ENCODE measurements at regions not wholly inside any gene's neighbourhood (a gene's known extent, or its start where the extent isn't known, plus 50 kb on each side); places are given as distances from the start of the nearest gene placed in this dataset.

- Histone ChIP-seq H4K20me1 (no peaks in the 10 kb centered on the region), H3K4me2 (no peak overlapping the region), H3K4me1 (no peaks in the 10 kb centered on the region), H3K27me3 (no peaks in the 10 kb centered on the region), H3K36me3 (no peaks in the 10 kb centered on the region), H3K9ac (no peak overlapping the region), H3K4me3 (no peak overlapping the region), H3K27ac (no peak overlapping the region), H3K9me3 (no peaks in the 10 kb centered on the region)
- TF ChIP-seq Cebpa-rat (IDR thresholded peaks at IDR 0.05) = no peak
These were observed 109.0 kb upstream of the C14orf180 start for GRCh38 chr14:104470588-104470987.

DNA sequence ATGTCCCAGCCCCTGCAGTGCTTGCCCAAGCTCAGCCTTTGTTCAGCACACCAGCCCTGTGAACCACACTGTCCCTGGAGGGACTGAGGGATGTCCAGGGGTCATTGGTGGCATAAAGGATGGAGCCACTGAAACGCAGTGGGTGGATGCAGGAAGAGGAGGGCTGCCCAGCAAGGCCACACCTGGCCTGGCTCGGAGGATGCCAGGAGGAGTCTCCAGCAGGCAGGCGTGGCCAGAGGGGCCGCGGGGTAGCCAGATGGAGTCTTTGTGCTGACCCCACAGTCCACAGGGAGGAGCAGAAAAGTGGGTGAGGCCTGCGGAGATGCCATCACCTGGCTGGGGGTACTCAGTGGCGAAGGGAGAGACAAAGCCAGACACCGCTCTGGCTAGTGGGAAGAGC lies 108.5 kb upstream of the C14orf180 start:
- H3K27me3 ChIP-seq = no peaks in the 10 kb centered on the region
- H4K20me1 ChIP-seq = no peaks in the 10 kb centered on the region
- H3K4me1 ChIP-seq = no peaks in the 10 kb centered on the region
- H3K27ac ChIP-seq = no peak overlapping the region
- H3K4me2 ChIP-seq = no peak overlapping the region
- H3K36me3 ChIP-seq = no peaks in the 10 kb centered on the region
- H3K4me3 ChIP-seq = no peak overlapping the region
- no peak overlapping the region for H3K9ac ChIP-seq
- no peak for TF ChIP-seq Cebpa-rat (IDR thresholded peaks at IDR 0.05)
- no peaks in the 10 kb centered on the region for H3K9me3 ChIP-seq

DNA sequence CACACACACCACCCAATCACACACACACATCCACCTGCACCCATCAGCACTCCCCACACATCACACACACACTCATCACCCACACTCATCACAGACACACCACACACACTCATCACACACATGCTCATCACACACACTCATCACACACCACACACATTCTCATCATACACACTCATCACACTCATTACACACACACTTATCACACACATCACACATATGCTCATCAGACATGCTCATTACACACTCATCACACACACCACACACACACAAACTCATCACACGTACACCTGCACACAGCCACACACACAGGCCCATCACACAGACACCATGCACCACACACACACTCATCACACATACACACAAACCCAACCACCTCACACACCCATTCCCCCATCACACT lies 107.5 kb upstream of the C14orf180 start:
- Histone ChIP-seq H3K9ac (no peak overlapping the region), H3K4me3 (no peak overlapping the region), H3K36me3 (no peaks in the 10 kb centered on the region), H3K27me3 (no peaks in the 10 kb centered on the region), H3K27ac (no peak overlapping the region), H3K4me2 (no peak overlapping the region), H3K4me1 (peaks cover under 1% of the 10 kb centered on the region; the same call in 1 of the 2 replicates), H4K20me1 (no peaks in the 10 kb centered on the region), H3K9me3 (no peaks in the 10 kb centered on the region)
- no peak for TF ChIP-seq Cebpa-rat (IDR thresholded peaks at IDR 0.05)

GRCh38 chr14:104472536-104473243 lies 106.9 kb upstream of the C14orf180 start:
- Histone ChIP-seq H3K27ac (no peak overlapping the region), H4K20me1 (no peaks in the 10 kb centered on the region), H3K27me3 (no peaks in the 10 kb centered on the region), H3K4me3 (no peak overlapping the region), H3K9ac (no peak overlapping the region), H3K9me3 (no peaks in the 10 kb centered on the region), H3K4me2 (no peak overlapping the region), H3K4me1 (peaks cover 7% of the 10 kb centered on the region), H3K36me3 (no peaks in the 10 kb centered on the region)
- no peak for TF ChIP-seq Cebpa-rat (IDR thresholded peaks at IDR 0.05)

- Histone ChIP-seq H3K27ac (no peak overlapping the region), H3K4me1 (peaks cover 12% of the 10 kb centered on the region), H3K4me2 (no peak overlapping the region), H3K9me3 (no peaks in the 10 kb centered on the region), H3K4me3 (no peak overlapping the region), H3K9ac (no peak overlapping the region), H3K27me3 (no peaks in the 10 kb centered on the region), H4K20me1 (no peaks in the 10 kb centered on the region), H3K36me3 (no peaks in the 10 kb centered on the region)
- TF ChIP-seq Cebpa-rat (IDR thresholded peaks at IDR 0.05) = no peak
These were observed 106.4 kb upstream of the C14orf180 start for GRCh38 chr14:104473244-104473565.

DNA sequence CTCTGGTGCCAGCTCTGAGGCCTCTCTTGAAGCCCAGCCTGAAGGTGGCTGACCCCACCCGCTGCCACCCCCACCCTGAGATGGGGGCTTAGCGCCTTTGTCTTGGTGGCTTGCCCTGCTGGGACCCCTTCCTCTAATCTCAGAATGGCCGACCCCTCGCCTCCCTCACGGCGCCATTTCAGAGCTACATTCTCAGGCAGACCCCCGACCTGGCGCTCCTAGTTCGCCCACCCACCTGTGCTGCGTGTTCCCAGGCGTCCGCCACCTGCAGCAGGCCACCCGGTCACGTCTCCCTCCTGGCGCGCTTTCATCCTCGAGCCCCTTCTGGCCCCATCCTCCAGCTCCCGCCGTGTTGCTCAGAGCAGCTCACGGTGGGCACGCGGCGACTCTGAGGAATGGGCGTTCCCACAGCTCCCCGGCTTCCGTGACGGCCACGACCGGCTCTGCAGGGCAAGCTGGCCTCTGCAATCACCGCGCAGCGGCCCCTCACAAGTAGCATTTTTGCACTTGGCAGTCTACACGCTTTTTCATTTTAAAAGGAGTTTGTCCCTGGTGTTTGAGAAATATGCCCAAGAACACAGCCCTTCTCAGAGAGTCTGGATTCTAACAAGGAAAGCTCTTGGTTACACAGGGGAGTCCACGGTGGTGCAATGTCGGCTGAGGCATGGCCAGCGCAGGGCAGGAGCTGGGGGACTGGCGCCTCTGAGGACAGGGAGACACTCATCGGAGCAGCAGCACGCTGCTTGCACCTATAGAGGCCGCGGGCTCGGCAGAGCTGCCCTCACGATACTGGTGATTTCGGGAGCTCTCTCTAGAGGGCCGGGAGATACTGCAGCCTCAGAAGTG lies 105.7 kb upstream of the C14orf180 start:
- no peak overlapping the region for H3K4me2 ChIP-seq
- no peaks in the 10 kb centered on the region for H3K27me3 ChIP-seq
- H3K4me1 ChIP-seq = peaks cover 19% of the 10 kb centered on the region
- H3K27ac ChIP-seq = no peak overlapping the region
- H3K36me3 ChIP-seq = no peaks in the 10 kb centered on the region
- TF ChIP-seq Cebpa-rat (IDR thresholded peaks at IDR 0.05) = no peak
- no peaks in the 10 kb centered on the region for H3K9me3 ChIP-seq
- no peaks in the 10 kb centered on the region for H4K20me1 ChIP-seq
- no peak overlapping the region for H3K4me3 ChIP-seq
- H3K9ac ChIP-seq = no peak overlapping the region

DNA sequence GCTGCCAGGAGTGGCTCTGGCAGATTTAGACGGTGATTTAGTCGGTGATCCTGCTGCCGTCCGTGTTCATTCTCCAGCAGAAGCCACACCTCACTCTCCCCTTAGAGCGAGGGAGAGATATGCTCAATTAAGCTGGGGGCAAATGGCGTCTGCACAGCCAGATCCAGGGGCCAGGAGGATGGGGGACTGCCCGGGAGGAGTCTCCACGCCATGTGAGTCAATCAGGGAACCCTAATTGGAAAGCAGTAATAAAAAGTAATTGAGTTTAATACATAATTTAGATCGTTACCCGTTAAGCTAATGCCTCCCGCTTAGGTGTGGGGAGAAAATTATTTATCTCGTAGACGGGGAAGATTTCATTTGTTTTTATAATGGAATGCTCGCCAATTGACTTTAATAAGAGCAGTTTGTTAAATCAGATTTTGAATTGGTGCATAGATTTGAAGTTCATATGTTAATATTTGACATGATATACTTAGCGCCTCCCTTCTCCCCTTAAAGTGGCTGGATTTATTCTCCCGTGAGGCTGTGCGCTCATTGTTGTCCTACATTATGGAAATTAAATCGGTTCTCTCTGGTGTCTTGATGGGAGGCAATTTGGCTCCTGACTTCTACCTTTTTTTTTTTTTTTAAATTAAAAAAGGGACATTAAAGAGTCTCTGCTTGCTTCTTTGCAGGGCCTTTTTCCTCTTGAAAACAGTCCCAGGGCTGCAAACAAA lies 104.9 kb upstream of the C14orf180 start:
- no peak overlapping the region for H3K4me2 ChIP-seq
- no peak for TF ChIP-seq Cebpa-rat (IDR thresholded peaks at IDR 0.05)
- no peak overlapping the region for H3K9ac ChIP-seq
- no peaks in the 10 kb centered on the region for H3K27me3 ChIP-seq
- H3K4me1 ChIP-seq = peaks cover 24% of the 10 kb centered on the region
- H4K20me1 ChIP-seq = no peaks in the 10 kb centered on the region
- no peak overlapping the region for H3K4me3 ChIP-seq
- H3K27ac ChIP-seq = no peak overlapping the region
- H3K36me3 ChIP-seq = no peaks in the 10 kb centered on the region
- no peaks in the 10 kb centered on the region for H3K9me3 ChIP-seq

GRCh38 chr14:104475256-104475655 lies 104.3 kb upstream of the C14orf180 start:
- H3K36me3 ChIP-seq = no peaks in the 10 kb centered on the region
- no peak overlapping the region for H3K9ac ChIP-seq
- no peaks in the 10 kb centered on the region for H3K27me3 ChIP-seq

GRCh38 chr14:104475802-104476201 lies 103.8 kb upstream of the C14orf180 start:
- Histone ChIP-seq H3K4me3 (no peak overlapping the region), H3K9me3 (peaks cover 7% of the 10 kb centered on the region), H4K20me1 (no peaks in the 10 kb centered on the region), H3K9ac (no peak overlapping the region), H3K4me2 (no peak overlapping the region), H3K27me3 (no peaks in the 10 kb centered on the region), H3K36me3 (no peaks in the 10 kb centered on the region), H3K4me1 (peaks cover 24% of the 10 kb centered on the region), H3K27ac (0 out of 2 replicates have a peak overlapping the region, but pooled peaks have one; percentile 6)
- no peak for TF ChIP-seq Cebpa-rat (IDR thresholded peaks at IDR 0.05)

More at GRCh38 chr14:104475256-104475655, 104.3 kb upstream of the C14orf180 start:
- H4K20me1 ChIP-seq = no peaks in the 10 kb centered on the region
- no peak overlapping the region for H3K27ac ChIP-seq
- no peak for TF ChIP-seq Cebpa-rat (IDR thresholded peaks at IDR 0.05)
- no peak overlapping the region for H3K4me2 ChIP-seq
- peaks cover 24% of the 10 kb centered on the region for H3K4me1 ChIP-seq
- H3K9me3 ChIP-seq = peaks cover 1% of the 10 kb centered on the region; the same call in 1 of the 2 replicates
- H3K4me3 ChIP-seq = no peak overlapping the region

DNA sequence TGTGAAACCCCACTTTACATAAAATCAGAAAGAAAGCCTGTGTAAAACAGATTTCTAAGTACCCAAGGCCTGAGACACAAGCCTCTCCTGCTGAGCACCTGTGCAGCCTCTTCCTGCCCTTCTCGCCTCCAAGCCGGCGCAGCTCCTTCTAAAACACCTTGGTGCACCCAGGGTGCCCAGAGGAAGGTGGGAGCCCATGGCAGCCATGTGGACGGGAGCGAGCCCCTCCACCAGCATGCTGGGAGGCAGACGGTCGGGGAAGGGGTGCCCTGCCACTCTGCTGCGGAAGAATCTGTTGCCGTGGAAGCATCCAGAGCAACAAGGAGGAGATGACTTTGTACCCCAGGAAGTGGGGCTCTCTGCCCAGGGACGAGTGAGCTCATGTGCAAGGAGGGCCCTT lies 103.1 kb upstream of the C14orf180 start:
- 0 out of 2 replicates have a peak overlapping the region, but pooled peaks have one; percentile 6 for H3K27ac ChIP-seq
- no peak for TF ChIP-seq Cebpa-rat (IDR thresholded peaks at IDR 0.05)
- no peak overlapping the region for H3K4me2 ChIP-seq
- H3K9ac ChIP-seq = no peak overlapping the region
- H3K36me3 ChIP-seq = no peaks in the 10 kb centered on the region
- peaks cover 13% of the 10 kb centered on the region for H3K9me3 ChIP-seq
- peaks cover 24% of the 10 kb centered on the region for H3K4me1 ChIP-seq
- H3K4me3 ChIP-seq = no peak overlapping the region
- no peaks in the 10 kb centered on the region for H4K20me1 ChIP-seq
- H3K27me3 ChIP-seq = no peaks in the 10 kb centered on the region
